ENCODE measurements at regions not wholly inside any gene's neighbourhood (a gene's known extent, or its start where the extent isn't known, plus 50 kb on each side); places are given as distances from the start of the nearest gene placed in this dataset.

- Mint-ChIP-seq H3K27ac (no peak overlapping the region), H3K36me3 (ENCODE audit: low read depth) (peaks cover 10% of the 10 kb centered on the region), H3K27me3 (ENCODE audit: insufficient read depth, low read depth, poor library complexity) (peaks cover 3% of the 10 kb centered on the region), H3K4me1 (no peaks in the 10 kb centered on the region), H3K4me3 (no peak overlapping the region), H3K9me3 (peaks cover 80% of the 10 kb centered on the region)
- no peaks in the 10 kb centered on the region for H3F3A ChIP-seq (replicated peaks; ENCODE audit: low read depth)
- H2AFZ ChIP-seq = no peak overlapping the region
- no peaks in the 10 kb centered on the region for H3K27me3 ChIP-seq (ENCODE audit: insufficient read depth)
- TF ChIP-seq REST (IDR thresholded peaks at IDR 0.05; ENCODE audit: unreplicated experiment) = no peak
- no peak for TF ChIP-seq ZNF114 (CRISPR knock-in tag; IDR thresholded peaks at IDR 0.05)
- TF ChIP-seq ZNF331 (CRISPR knock-in tag; IDR thresholded peaks at IDR 0.05; ENCODE audit: low read depth) = no peak
- no peak for TF ChIP-seq ZNF462 (CRISPR knock-in tag; IDR thresholded peaks at IDR 0.05)
- TF ChIP-seq POLR2AphosphoS5 (IDR thresholded peaks at IDR 0.05; ENCODE audit: low read depth) = no peak
- TF ChIP-seq JUNB (IDR thresholded peaks at IDR 0.05; ENCODE audit: unreplicated experiment) = no peak
- no peak for TF ChIP-seq CTCF (conservative IDR thresholded peaks at IDR 0.05; ENCODE audit: low read depth in 2 of 2)
- TF ChIP-seq CREB1 (CRISPR knock-in tag; IDR thresholded peaks at IDR 0.05; ENCODE audit: low read depth) = no peak
- TF ChIP-seq EZH2phosphoT487 (IDR thresholded peaks at IDR 0.05; ENCODE audit: unreplicated experiment) = no peak
- TF ChIP-seq STAT1 (IDR thresholded peaks at IDR 0.05; ENCODE audit: unreplicated experiment) = no peak
- no peak for TF ChIP-seq EZH2 (IDR thresholded peaks at IDR 0.05; ENCODE audit: low read depth, unreplicated experiment)
- no peak for TF ChIP-seq NANOG (IDR thresholded peaks at IDR 0.05; ENCODE audit: borderline replicate concordance)
- no peak for TF ChIP-seq ETS1 (IDR thresholded peaks at IDR 0.05)
- H3K4me3 ChIP-seq = no peak overlapping the region
- H3K4me1 ChIP-seq (ENCODE audit: insufficient read depth) = no peaks in the 10 kb centered on the region
- H3K36me3 ChIP-seq (ENCODE audit: insufficient read depth) = no peaks in the 10 kb centered on the region
- no peak for ATAC-seq
- peaks cover 3% of the 10 kb centered on the region; the same call in 1 of the 2 replicates for H3K9me2 ChIP-seq (ENCODE audit: insufficient read depth)
- H3K4me2 ChIP-seq = no peak overlapping the region
- no peak for DNase-seq (ENCODE audit: low spot score)
- no peaks in the 10 kb centered on the region for H3K79me2 ChIP-seq (replicated peaks; ENCODE audit: insufficient read depth)
- no peaks in the 10 kb centered on the region for H4K20me1 ChIP-seq (replicated peaks; ENCODE audit: insufficient read depth)
- H3K27ac ChIP-seq (ENCODE audit: low read depth) = no peak overlapping the region
Measured at GRCh38 chr7:4438723-4439245, 243.3 kb upstream of the FOXK1 start.
